Uterus (tissue), 2 donors: ENCODE measurements at regions not wholly inside any gene's neighbourhood (a gene's known extent, or its start where the extent isn't known, plus 50 kb on each side); places are given as distances from the start of the nearest gene placed in this dataset.

Experiments used
- POLR2A ChIP-seq, 2 donors: fragments of 450-650 bp; IDR thresholded peaks; one replicate each; pipeline ENCODE4 v1.6.1; 2016; ENCODE audit warnings: antibody characterized with exemption in 2 of 2, mild to moderate bottlenecking in 1 of 2, moderate library complexity in 1 of 2
- TF ChIP-seq, protein P1 (sequence below), 4 experiments: fragments of 200-600 bp in 2 of 4; fragments of 450-650 bp in 2 of 4; sonication (generic) in 2 of 4; IDR thresholded peaks; one replicate each; pipeline ENCODE4 v1.5.1; 2016 to 2019; ENCODE audit warnings: antibody characterized with exemption in 4 of 4, mild to moderate bottlenecking in 2 of 4, moderate library complexity in 1 of 4

DNA sequence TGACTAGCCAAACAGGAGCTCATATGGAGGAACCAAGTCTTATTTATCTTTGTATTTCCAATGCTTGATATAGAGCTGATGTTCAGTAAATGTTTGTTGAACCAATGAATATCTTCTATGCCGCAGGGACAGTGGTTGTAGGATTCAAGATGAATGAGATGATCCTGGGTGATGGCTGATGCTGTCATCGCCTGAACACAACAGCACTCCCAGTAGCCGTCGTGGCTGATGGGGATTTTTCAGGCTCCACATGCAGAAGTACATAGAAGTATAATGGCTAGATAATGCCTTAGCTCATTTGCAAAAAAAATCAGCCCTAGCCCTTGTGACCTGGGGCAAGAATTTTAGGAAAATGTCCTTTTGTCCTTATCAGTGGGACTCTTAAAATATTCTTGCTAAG is 69.0 kb upstream of the OR13F1 start:
- TF ChIP-seq, protein P1, sequence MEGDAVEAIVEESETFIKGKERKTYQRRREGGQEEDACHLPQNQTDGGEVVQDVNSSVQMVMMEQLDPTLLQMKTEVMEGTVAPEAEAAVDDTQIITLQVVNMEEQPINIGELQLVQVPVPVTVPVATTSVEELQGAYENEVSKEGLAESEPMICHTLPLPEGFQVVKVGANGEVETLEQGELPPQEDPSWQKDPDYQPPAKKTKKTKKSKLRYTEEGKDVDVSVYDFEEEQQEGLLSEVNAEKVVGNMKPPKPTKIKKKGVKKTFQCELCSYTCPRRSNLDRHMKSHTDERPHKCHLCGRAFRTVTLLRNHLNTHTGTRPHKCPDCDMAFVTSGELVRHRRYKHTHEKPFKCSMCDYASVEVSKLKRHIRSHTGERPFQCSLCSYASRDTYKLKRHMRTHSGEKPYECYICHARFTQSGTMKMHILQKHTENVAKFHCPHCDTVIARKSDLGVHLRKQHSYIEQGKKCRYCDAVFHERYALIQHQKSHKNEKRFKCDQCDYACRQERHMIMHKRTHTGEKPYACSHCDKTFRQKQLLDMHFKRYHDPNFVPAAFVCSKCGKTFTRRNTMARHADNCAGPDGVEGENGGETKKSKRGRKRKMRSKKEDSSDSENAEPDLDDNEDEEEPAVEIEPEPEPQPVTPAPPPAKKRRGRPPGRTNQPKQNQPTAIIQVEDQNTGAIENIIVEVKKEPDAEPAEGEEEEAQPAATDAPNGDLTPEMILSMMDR (IDR thresholded peaks at IDR 0.05), result no peak
- no peak for TF ChIP-seq POLR2A (IDR thresholded peaks at IDR 0.05)
